ENCODE measurements at regions not wholly inside any gene's neighbourhood (a gene's known extent, or its start where the extent isn't known, plus 50 kb on each side); places are given as distances from the start of the nearest gene placed in this dataset.

DNA sequence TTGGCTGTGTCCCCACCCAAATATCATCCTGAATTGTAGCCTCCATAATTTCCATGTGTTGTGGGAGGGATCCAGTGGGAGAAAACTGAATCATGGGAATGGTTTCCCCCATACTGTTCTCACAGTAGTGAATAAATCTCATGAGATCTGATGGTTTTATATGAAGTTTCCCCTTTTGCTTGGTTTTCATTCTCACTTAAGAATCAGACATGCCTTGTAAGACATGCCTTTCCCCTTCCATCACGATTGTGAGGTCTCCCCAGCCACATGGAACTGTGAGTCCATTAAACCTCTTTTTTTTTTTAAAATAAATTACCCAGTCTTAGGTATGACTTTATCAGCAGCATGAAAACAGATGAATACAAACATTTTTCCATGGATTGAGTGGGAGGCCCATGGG lies 652.9 kb downstream of the ETNK1 start:
- TF ChIP-seq, protein P1, sequence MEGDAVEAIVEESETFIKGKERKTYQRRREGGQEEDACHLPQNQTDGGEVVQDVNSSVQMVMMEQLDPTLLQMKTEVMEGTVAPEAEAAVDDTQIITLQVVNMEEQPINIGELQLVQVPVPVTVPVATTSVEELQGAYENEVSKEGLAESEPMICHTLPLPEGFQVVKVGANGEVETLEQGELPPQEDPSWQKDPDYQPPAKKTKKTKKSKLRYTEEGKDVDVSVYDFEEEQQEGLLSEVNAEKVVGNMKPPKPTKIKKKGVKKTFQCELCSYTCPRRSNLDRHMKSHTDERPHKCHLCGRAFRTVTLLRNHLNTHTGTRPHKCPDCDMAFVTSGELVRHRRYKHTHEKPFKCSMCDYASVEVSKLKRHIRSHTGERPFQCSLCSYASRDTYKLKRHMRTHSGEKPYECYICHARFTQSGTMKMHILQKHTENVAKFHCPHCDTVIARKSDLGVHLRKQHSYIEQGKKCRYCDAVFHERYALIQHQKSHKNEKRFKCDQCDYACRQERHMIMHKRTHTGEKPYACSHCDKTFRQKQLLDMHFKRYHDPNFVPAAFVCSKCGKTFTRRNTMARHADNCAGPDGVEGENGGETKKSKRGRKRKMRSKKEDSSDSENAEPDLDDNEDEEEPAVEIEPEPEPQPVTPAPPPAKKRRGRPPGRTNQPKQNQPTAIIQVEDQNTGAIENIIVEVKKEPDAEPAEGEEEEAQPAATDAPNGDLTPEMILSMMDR (IDR thresholded peaks at IDR 0.05), result no peak
- no peak for TF ChIP-seq POLR2A (IDR thresholded peaks at IDR 0.05)

Data from testis (tissue), 2 donors.